ENCODE measurements at regions not wholly inside any gene's neighbourhood (a gene's known extent, or its start where the extent isn't known, plus 50 kb on each side); places are given as distances from the start of the nearest gene placed in this dataset.

DNA sequence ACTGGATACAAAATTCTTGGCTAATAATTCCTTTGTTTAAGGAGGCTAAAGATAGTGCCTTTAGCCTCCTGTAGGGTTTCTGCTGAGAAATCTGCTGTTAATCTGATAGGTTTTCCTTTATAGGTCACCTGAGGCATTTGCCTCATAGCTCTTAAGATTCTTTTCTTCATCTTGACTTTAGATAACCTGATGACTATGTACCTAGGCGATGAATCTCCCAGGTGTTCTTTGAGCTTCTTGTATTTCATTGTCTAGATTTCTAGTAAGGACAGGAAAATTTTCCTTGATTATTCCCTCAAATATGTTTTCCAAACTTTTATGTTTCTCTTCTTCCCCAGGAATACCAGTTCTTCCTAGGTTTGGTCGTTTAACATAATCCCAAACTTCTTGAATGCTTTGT lies 479.4 kb upstream of the MAN1A1 start:
- in situ Hi-C loops (cut with MboI; ENCODE audit: low pct_unique_long_range_greater_than_20kb, low sequenced_read_pairs) = no loop called here
- DNase-seq = no peak

DNA sequence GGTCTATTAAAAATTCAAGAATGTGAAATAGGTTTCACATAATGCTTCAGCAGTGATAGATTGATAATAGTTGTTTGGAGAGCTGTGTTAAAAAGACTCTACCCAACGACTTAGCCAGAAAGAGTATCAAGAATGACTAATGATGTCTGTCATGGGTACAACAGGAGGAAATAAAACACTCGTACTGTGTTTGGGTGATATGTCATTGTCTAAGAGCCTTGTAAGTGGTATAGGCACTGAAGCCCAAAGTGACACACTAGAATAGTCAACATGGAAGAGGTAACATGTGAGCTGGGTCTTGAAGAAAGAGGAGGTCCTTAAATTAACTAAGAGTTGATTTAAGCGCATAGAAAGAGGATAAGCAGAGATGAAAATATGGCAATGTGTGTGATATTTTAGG lies 471.8 kb upstream of the MAN1A1 start:
- no peak for DNase-seq
- in situ Hi-C loops (cut with MboI; ENCODE audit: low pct_unique_long_range_greater_than_20kb, low sequenced_read_pairs) = no loop called here

DNA sequence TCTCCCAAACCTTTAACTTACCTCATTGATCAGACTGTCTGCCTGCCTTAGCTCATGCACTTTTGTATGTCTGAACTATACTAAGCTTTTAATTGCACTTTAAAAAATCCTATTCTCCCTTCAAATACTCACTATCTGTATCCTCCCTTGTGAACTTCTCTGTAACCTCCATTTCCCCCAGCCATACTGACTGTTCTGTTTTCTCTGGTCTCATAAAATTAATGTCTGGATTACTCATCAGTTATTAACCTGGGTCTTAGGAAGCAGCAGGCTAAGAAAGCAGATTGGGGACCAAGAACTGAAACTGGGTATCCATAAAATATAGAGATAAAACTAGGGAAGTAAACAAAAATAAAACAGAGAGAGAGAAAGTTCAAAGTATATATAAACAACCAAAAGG lies 469.3 kb upstream of the MAN1A1 start:
- in situ Hi-C loops (cut with MboI; ENCODE audit: low pct_unique_long_range_greater_than_20kb, low sequenced_read_pairs) = no loop called here
- no peak for DNase-seq

DNA sequence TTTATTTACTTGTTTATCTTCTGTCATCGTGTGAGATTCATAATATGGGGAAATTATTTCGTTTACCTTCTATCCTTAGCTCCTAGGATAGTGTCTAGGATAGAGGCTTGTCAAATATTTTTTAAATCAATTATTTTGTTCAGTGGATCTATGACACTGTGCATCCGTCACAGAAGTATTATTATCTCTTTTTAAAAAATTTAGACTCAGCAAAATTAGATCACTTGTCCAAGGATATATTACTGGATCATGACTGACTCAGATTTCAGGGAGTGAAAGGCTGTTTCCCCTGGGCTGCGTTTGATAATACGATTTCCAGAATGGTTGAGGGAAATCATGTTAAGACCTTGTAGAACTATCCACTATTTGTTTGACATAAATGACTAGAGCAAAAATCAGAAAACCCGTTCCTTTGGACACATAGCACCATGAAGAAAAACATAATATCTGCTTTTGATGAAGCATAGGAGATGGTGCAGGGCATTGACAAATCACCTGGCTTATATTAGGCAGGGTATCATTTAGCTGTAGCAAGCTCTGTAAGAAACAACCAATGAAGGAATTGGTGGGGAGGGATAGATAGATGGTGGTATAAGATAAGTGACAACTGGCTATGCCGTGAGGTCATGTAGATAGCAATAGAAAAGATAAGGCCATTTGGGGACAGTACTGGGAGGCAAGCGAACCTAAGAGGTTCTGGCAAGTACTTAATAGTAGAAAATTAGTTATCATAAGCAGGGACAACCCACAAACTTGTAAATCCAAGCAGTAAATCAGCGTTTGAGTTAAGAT lies 465.2 kb upstream of the MAN1A1 start:
- in situ Hi-C loops (cut with MboI; ENCODE audit: low pct_unique_long_range_greater_than_20kb, low sequenced_read_pairs) = no loop called here
- DNase-seq = no peak

DNA sequence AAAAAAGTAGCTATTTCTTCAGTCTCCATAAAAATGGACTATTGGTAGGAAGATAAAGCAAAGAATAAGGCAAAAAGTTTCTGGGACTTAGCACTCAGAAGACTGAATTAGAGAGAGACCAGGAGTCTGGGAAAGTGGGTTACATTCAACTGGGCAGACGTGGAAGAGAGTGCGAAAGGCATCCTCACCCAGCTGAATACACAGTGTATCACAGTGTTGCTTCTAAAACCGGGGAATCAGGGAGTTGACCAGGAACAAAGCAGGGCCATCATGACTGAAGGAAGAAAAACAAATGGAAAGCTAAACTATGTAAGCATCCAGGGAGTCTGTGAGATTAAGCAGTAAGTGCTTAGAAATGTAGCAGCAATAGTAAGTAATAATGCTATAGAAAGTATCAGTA lies 452.9 kb upstream of the MAN1A1 start:
- in situ Hi-C loops (cut with MboI; ENCODE audit: low pct_unique_long_range_greater_than_20kb, low sequenced_read_pairs) = no loop called here

DNA sequence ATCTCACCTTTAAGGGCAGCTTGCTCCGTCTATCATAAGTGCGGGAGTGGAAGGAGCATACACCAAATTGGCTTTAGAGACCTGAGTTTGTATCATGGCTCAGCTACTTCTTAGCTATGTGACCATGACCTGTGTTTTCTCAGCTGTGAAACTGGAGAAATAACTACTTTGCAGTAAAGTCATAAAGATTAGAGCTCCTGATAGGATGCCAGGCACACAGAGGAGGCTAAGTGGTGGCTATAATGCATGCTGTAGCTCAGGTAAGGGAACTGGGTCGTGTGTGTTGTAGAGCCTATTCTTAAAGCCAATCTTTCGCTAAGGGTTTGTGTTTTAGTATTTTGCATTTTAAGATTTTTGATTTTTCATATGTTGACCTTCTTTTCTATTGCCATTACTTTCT lies 451.5 kb upstream of the MAN1A1 start:
- in situ Hi-C loops (cut with MboI; ENCODE audit: low pct_unique_long_range_greater_than_20kb, low sequenced_read_pairs) = no loop called here
- no peak for DNase-seq

More for the DNA sequence above, 452.9 kb upstream of the MAN1A1 start:
- no peak for DNase-seq

DNA sequence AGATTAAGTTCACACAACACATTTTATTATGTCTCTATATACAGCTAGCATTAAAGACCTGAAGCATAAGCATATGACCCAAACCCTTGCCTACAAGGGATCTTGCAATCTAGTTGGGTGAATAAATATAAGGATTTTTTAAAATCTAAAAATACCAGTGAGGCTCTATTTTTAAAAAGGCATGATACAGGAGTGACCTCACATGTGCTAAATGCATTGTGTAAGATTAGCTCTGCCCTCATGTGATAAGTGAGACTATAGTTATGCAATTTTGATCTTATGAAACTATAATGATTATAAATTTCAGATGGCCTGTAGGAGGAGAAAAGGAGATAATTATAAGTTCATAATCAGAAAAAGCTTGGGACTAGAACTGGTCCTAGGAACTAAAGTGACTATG lies 451.0 kb upstream of the MAN1A1 start:
- DNase-seq = no peak
- in situ Hi-C loops (cut with MboI; ENCODE audit: low pct_unique_long_range_greater_than_20kb, low sequenced_read_pairs) = no loop called here

DNA sequence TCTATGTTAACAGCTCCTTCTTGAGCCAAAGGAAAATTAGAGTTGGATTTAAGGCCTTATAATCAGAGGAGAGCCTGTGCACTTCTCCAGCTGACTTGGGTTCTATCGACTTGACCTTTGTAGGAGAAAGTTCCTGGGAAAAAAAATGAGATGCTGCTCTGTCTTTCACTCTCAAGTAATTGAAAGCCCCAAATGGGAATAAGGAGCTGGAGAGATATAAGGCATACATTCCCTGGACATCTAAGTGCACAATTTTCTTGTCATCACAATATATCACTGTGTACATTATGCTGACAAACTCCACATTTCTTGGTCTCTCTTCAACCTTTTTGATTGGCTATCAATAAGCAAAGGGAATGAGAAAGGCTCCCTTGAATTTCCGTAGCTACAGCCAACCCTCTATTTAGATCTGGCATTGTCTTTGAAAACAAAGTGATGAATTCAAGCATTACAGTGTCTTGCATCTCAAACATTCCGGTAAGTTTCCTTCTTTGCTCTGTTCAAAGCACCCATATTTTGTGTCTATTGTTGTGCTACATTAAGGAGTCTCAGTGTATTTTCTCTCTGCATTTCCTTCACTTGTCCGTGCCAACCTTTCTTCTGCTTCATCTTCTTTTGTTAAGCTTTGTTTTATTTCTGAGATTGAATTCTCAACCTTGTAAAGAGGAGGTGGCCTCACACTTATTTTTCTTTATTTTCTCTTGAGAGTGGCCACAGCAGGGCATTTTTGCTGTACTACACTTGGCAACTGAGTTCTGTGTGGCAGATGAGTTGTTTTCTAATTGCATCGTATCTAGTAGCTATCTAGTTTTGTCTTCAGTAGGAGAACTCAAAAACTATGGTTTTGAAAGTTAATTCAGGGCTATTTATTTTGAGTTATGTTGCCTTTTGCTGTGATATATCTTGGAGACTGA lies 450.3 kb upstream of the MAN1A1 start:
- DNase-seq = no peak
- in situ Hi-C loops (cut with MboI; ENCODE audit: low pct_unique_long_range_greater_than_20kb, low sequenced_read_pairs) = no loop called here

DNA sequence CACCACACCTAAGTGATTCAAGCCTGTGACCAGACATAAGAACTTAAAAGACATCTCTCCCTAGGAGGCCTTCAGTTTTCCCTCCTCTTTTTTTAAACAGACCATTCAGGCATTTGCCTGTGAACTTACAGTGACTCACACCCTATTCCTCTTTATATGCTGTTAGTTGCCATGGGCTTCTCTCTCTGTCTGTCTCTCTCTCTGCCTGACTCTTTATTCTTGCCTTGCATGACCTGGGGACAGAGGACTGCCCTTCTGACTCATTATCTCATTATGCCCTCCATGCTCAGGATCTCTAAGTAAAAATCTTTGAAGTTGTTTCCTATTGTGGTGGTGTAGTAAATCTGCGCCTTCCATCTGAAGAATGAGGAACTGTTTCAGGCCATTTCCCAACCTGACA lies 442.2 kb upstream of the MAN1A1 start:
- in situ Hi-C loops (cut with MboI; ENCODE audit: low pct_unique_long_range_greater_than_20kb, low sequenced_read_pairs) = no loop called here

DNA sequence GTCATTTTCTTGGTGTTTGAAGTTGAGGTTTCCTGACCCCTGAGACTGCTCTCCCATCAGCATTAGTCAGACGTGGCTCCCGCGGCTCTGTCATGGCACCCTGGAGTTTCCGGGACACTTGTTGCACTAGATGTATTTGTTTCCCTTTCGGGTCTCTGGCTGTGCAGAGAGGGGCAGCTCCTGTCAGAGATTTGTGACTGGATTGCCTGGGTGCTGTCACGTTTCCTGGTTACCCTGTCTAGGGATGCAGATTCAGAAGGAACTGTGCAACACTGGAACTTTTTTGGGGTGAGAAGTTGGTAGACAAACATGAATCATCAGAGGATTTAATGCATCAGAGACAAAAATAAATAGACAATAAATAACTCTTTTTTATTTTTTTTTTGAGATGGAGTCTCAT lies 431.8 kb upstream of the MAN1A1 start:
- in situ Hi-C loops (cut with MboI; ENCODE audit: low pct_unique_long_range_greater_than_20kb, low sequenced_read_pairs) = no loop called here
- DNase-seq = no peak

More for the DNA sequence above, 442.2 kb upstream of the MAN1A1 start:
- no peak for DNase-seq

DNA sequence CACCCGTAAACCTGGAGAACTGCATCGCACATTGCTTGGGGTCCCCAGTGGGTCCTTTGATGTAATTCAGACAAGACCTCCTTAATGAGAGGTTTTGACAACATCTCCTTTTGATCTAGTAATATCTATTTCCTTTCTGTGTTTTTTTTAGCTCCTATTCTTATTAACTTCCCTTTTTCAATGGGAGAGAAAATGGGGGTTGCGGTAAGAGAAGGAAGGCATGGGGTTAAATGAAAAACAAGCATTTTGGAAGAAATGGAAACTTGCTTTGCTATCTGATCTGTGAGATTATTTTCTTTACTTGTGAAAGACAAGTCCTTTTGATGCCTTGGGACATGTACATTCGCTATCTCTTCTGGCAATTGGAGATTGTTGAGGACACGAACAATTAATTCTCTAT lies 418.6 kb upstream of the MAN1A1 start:
- DNase-seq = peak; percentile 67
- in situ Hi-C loops (cut with MboI; ENCODE audit: low pct_unique_long_range_greater_than_20kb, low sequenced_read_pairs) = no loop called here

DNA sequence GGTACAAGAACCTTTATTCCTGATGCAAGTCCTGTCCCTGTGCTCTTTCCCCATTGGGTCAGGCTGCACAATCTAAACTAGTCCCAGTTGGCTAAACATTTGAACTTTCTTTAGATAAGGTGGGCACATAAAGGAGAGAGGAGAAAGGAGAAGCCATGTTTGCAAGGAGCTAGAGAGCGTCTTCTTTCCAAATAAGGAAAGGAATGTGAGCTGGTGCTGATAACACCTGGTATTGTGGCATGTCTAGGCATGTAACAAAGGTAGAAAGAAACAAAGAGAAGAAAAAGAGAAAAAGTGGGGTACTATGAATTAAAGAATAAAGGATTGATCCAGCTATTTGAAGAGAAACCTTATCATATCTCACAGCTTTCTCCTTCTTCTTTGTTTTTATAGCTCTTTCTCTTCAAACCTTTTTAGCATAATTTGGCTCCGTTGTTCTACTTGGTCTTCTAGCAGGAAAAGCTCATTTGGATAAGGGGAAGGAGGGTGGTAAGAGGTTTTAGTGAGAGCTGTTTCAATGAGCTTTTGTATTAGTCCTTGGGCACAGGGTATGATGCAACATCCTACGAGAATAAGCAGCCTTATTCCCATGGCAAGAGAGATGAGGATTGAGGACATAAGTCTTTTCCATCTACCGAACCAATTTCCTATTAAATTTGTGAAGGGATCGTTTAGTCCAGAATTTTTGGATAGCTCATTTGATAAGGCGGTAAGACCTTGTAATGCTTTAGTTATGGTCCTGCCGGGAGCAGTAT lies 415.5 kb upstream of the MAN1A1 start:
- in situ Hi-C loops (cut with MboI; ENCODE audit: low pct_unique_long_range_greater_than_20kb, low sequenced_read_pairs) = no loop called here
- DNase-seq = peak; percentile 7

DNA sequence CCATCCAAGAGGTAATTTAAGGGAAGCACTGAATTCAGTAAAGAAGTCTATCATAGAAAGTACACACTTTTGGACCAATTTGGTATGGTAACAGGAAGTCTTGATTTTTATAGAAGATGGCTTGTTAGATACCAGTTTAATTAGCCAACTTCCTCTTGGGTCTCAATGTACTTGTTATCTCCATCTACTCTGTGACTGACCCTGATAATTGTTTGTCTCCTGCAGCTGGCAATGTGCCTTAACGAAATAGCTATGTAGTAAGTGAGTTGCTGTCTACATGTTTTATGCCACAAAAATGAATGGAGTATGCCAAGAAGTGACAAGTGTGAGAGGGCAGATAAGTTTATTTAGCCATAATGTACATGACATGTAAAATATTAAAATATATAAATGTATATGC lies 410.5 kb upstream of the MAN1A1 start:
- DNase-seq = peak; percentile 31

DNA sequence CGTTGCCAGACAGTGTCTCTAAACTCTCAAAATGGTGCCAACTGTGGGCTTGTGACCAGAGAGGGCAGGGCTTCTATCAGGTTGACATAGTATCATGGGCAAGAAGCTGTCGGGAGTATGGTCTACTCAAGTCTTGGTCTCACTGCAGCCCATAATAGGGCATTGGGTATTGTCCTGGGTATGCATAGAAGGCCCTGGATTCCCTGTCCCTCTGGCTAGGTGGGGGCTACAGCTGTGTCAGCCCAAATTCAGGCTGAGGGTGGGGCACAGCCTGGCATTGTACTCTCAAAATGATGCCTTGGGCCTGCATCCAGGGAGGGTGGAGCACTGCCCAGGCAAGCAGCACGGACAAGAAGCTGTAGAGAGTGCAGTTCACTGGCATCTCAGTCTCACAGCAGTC lies 408.8 kb upstream of the MAN1A1 start:
- DNase-seq = no peak
- in situ Hi-C loops (cut with MboI; ENCODE audit: low pct_unique_long_range_greater_than_20kb, low sequenced_read_pairs) = no loop called here

More for the DNA sequence above, 410.5 kb upstream of the MAN1A1 start:
- in situ Hi-C loops (cut with MboI; ENCODE audit: low pct_unique_long_range_greater_than_20kb, low sequenced_read_pairs) = no loop called here

DNA sequence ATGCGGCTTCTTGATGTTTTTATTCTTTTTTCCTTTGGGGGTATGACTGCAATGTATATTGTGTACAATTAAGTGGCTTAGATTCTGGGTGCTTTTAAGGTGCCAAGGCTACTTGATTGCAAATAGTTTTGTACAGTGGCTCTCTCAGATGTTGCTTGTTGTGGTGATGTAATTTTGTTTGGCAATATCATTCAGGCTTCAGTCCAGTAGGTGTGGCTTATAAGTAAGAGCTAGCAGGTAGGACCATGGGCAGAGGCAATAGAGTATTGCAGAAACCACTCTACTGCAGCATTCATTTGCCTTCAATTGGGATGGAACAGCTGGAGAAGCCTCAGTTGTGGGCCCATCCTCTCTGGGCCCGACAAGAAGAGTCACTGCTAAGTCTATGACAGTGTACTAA lies 407.9 kb upstream of the MAN1A1 start:
- DNase-seq = no peak
- in situ Hi-C loops (cut with MboI; ENCODE audit: low pct_unique_long_range_greater_than_20kb, low sequenced_read_pairs) = no loop called here

DNA sequence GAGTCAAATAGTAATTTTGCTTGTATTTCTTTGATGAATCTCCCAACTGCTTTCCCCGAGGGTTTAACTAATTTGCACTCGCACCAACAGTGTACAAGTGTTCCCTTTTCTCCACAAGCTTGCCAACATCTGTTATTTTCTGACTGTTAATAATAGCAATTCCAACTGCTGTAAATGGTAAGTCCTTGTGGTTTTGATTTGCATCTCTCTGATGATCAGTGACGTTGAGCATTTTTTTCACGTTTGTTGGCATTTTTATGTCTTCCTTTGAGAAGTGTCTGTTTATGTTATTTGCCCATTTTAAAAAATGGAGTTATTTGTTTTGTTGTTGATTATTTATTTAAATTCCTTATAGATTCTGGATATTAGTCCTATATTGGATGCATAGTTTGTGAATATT lies 399.8 kb upstream of the MAN1A1 start:
- in situ Hi-C loops (cut with MboI; ENCODE audit: low pct_unique_long_range_greater_than_20kb, low sequenced_read_pairs) = loop anchor here (25.0 kb wide), 1 partner anchor 612 kb away; no protein-coding TSS in a partner anchor
- DNase-seq = no peak

DNA sequence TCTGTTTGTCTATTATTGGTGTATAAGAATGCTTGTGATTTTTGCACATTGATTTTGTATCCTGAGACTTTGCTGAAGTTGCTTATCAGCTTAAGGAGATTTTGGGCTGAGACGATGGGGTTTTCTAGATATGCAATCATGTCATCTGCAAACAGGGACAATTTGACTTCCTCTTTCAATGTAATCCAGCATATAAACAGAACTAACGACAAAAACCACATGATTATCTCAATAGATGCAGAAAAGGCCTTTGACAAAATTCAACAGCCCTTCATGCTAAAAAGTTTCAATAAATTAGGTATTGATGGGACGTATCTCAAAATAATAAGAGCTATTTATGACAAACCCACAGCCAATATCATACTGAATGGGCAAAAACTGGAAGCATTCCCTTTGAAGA lies 399.0 kb upstream of the MAN1A1 start:
- in situ Hi-C loops (cut with MboI; ENCODE audit: low pct_unique_long_range_greater_than_20kb, low sequenced_read_pairs) = loop anchor here (25.0 kb wide), 1 partner anchor 611 kb away; no protein-coding TSS in a partner anchor
- peak; percentile 26 for DNase-seq

DNA sequence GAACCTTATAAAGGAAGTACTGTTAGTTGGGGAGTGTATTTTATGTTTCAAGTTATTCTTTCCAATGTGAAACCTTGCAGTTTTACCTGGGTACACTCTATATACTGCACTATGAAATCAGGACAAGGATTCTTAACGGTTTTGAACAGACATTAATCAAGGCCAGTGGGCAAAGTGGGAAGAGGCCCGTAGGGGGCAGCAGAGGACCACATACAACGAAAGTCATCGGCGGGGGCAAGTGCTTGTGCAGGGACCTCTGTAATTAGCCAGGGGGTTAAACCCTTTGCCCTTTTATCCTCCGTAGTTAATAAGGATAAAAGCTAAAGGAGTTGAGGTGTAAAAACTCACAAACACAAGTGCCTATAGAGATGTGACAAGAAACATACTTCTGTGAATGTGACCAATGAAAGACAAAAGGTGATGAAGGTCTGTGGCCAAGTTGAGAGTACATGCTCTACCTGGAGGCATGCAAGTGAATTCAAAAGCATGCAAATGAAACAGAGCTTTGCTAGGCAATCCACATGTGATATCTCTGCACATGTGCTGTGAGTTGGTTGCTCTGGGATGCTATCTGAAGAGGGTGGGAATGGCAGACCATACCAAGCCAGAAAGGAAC lies 392.7 kb upstream of the MAN1A1 start:
- in situ Hi-C loops (cut with MboI; ENCODE audit: low pct_unique_long_range_greater_than_20kb, low sequenced_read_pairs) = loop anchor here (25.0 kb wide), 1 partner anchor 605 kb away; no protein-coding TSS in a partner anchor
- peak; percentile 80 for DNase-seq

DNA sequence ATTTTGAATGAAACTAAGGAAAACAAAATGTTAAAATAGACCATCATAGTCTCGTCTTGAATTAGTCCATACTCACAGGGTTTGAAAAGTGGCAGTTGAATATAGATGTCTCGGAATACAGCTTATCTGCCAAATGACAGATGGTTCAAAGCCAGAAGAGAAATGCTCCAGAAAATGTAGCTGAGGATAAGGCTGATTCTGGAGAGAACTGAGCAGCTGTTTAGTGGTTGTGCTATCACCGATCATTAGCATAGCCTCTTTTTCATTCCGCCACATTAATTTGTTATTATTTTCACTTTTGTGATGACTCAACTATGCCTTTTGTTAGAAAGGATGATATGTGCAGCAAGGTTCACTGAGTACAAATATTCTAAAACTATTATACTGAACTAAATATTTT lies 390.2 kb upstream of the MAN1A1 start:
- in situ Hi-C loops (cut with MboI; ENCODE audit: low pct_unique_long_range_greater_than_20kb, low sequenced_read_pairs) = loop anchor here (25.0 kb wide), 1 partner anchor 602 kb away; no protein-coding TSS in a partner anchor
- DNase-seq = no peak

Data from KBM-7 (cell line).